ENCODE measurements at regions not wholly inside any gene's neighbourhood (a gene's known extent, or its start where the extent isn't known, plus 50 kb on each side); places are given as distances from the start of the nearest gene placed in this dataset.

DNA sequence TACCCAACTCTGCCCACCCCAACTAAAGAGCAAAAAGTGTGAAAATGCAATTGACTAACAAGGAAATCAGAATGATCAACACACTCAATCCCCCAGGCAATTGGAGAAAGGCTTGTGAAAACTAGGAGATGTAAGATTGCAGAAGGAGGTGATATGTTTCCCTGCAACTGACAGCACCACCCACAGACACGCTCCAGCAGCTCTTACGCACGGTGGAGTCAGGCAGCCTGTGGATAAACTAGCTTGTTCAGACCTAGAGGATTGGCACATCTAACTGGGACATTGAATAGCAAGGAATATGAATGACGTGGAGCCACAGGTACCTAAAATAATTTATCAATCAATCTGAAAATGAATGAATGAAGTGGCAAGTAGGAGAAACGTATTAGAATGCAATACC is 125.7 kb upstream of the MYO3A start:
- no peaks in the 10 kb centered on the region for H3K36me3 Mint-ChIP-seq (ENCODE audit: low read depth)
- H3K4me1 Mint-ChIP-seq: peaks cover 10% of the 10 kb centered on the region
- 78 to 91% methylated on average over 5 of the region's 5 CpGs for WGBS, 2 experiments (ENCODE audit: insufficient coverage in 1 of 2, insufficient read length in 1 of 2)

GRCh38 chr10:25811052-25811685 is 122.9 kb upstream of the MYO3A start:
- H3K27me3 Mint-ChIP-seq (ENCODE audit: insufficient read depth): no peaks in the 10 kb centered on the region
- peaks cover 9% of the 10 kb centered on the region for H3K4me1 Mint-ChIP-seq
- Histone ChIP-seq H3K4me1 (ENCODE audit: control insufficient read depth, insufficient read depth, low read length) (peaks cover 4% of the 10 kb centered on the region), H3K27ac (ENCODE audit: low read depth, low read length) (no peak overlapping the region), H3K27me3 (ENCODE audit: control insufficient read depth, insufficient read depth, low read length, poor library complexity, severe bottlenecking) (no peaks in the 10 kb centered on the region), H3K9ac (ENCODE audit: extremely low read depth, low read length, poor library complexity, severe bottlenecking) (no peak overlapping the region), H3K9me3 (ENCODE audit: control insufficient read depth, low read length) (no peaks in the 10 kb centered on the region), H3K4me3 (ENCODE audit: low read length) (no peak overlapping the region), H3K36me3 (ENCODE audit: control insufficient read depth, insufficient read depth, low read length) (no peaks in the 10 kb centered on the region)
- no peak for DNase-seq
- WGBS, 2 experiments (ENCODE audit: insufficient coverage in 1 of 2, insufficient read length in 1 of 2): 90 to 97% methylated on average over 5 of the region's 5 CpGs
- no peak overlapping the region for H3K4me3 Mint-ChIP-seq
- no peak overlapping the region for H3K27ac Mint-ChIP-seq
- TF ChIP-seq, protein P1, sequence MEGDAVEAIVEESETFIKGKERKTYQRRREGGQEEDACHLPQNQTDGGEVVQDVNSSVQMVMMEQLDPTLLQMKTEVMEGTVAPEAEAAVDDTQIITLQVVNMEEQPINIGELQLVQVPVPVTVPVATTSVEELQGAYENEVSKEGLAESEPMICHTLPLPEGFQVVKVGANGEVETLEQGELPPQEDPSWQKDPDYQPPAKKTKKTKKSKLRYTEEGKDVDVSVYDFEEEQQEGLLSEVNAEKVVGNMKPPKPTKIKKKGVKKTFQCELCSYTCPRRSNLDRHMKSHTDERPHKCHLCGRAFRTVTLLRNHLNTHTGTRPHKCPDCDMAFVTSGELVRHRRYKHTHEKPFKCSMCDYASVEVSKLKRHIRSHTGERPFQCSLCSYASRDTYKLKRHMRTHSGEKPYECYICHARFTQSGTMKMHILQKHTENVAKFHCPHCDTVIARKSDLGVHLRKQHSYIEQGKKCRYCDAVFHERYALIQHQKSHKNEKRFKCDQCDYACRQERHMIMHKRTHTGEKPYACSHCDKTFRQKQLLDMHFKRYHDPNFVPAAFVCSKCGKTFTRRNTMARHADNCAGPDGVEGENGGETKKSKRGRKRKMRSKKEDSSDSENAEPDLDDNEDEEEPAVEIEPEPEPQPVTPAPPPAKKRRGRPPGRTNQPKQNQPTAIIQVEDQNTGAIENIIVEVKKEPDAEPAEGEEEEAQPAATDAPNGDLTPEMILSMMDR (conservative IDR thresholded peaks at IDR 0.05): no peak
- no peaks in the 10 kb centered on the region for H3K36me3 Mint-ChIP-seq (ENCODE audit: low read depth)
- H3K9me3 Mint-ChIP-seq: peaks cover 10% of the 10 kb centered on the region

More for the DNA sequence above, 125.7 kb upstream of the MYO3A start:
- TF ChIP-seq, protein P1 (conservative IDR thresholded peaks at IDR 0.05): no peak
- Mint-ChIP-seq H3K27me3 (ENCODE audit: insufficient read depth) (no peaks in the 10 kb centered on the region), H3K27ac (no peak overlapping the region), H3K4me3 (no peak overlapping the region), H3K9me3 (no peaks in the 10 kb centered on the region)
- H3K9ac ChIP-seq (ENCODE audit: extremely low read depth, low read length, poor library complexity, severe bottlenecking): no peak overlapping the region
- no peak overlapping the region for H3K4me3 ChIP-seq (ENCODE audit: low read length)
- no peaks in the 10 kb centered on the region for H3K27me3 ChIP-seq (ENCODE audit: control insufficient read depth, insufficient read depth, low read length, poor library complexity, severe bottlenecking)
- no peak for DNase-seq
- H3K27ac ChIP-seq (ENCODE audit: low read depth, low read length): no peak overlapping the region
- H3K36me3 ChIP-seq (ENCODE audit: control insufficient read depth, insufficient read depth, low read length): no peaks in the 10 kb centered on the region
- H3K9me3 ChIP-seq (ENCODE audit: control insufficient read depth, low read length): no peaks in the 10 kb centered on the region
- H3K4me1 ChIP-seq (ENCODE audit: control insufficient read depth, insufficient read depth, low read length): peaks cover 4% of the 10 kb centered on the region

DNA sequence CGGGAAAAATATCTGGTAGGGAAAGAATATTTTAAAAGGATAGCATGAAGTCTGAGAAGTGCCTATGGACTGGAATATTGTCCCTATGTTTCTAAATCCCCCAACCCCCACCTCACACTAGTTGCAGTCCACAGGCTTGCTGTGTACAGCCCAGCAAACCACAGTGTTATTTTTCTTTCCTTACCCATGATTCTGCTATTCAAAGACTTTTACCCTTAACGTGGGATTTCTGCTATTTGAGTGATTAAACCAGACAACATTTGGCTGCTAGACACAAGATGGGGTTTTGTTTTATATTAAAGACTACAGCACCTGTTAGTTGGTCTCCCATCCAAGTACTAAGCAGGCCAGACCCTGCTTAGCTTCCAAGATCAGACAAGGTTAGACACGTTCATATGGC is 120.5 kb upstream of the MYO3A start:
- peaks cover 4% of the 10 kb centered on the region for H3K4me1 Mint-ChIP-seq
- TF ChIP-seq, protein P1 (conservative IDR thresholded peaks at IDR 0.05): no peak
- no peaks in the 10 kb centered on the region for H3K36me3 Mint-ChIP-seq (ENCODE audit: low read depth)
- H3K9me3 Mint-ChIP-seq: peaks cover 10% of the 10 kb centered on the region
- H3K4me3 Mint-ChIP-seq: no peak overlapping the region
- Histone ChIP-seq H3K4me1 (ENCODE audit: control insufficient read depth, insufficient read depth, low read length) (peaks cover under 1% of the 10 kb centered on the region), H3K36me3 (ENCODE audit: control insufficient read depth, insufficient read depth, low read length) (no peaks in the 10 kb centered on the region), H3K27me3 (ENCODE audit: control insufficient read depth, insufficient read depth, low read length, poor library complexity, severe bottlenecking) (no peaks in the 10 kb centered on the region), H3K4me3 (ENCODE audit: low read length) (no peak overlapping the region), H3K27ac (ENCODE audit: low read depth, low read length) (no peak overlapping the region), H3K9me3 (ENCODE audit: control insufficient read depth, low read length) (no peaks in the 10 kb centered on the region), H3K9ac (ENCODE audit: extremely low read depth, low read length, poor library complexity, severe bottlenecking) (no peak overlapping the region)
- no peak for DNase-seq
- no peaks in the 10 kb centered on the region for H3K27me3 Mint-ChIP-seq (ENCODE audit: insufficient read depth)
- 100% methylated on average over 1 of the region's 3 CpGs for WGBS, 2 experiments (ENCODE audit: insufficient coverage in 1 of 2, insufficient read length in 1 of 2)
- no peak overlapping the region for H3K27ac Mint-ChIP-seq

Data from endodermal cell (in vitro differentiated cells).